ENCODE measurements at regions not wholly inside any gene's neighbourhood (a gene's known extent, or its start where the extent isn't known, plus 50 kb on each side); places are given as distances from the start of the nearest gene placed in this dataset.

- TF ChIP-seq CTCF (conservative IDR thresholded peaks at IDR 0.05 in 1 of 2, IDR thresholded peaks at IDR 0.05 in 1 of 2; ENCODE audit: low read depth in 1 of 2, low read length in 2 of 2) = no peak
- TF ChIP-seq EZH2 (IDR thresholded peaks at IDR 0.05; ENCODE audit: low read length, missing control alignments) = no peak
Observed at GRCh38 chr12:20126601-20127000, 241.7 kb upstream of the PDE3A start.

Measured in fibroblast of lung (primary cell).